ENCODE measurements at regions not wholly inside any gene's neighbourhood (a gene's known extent, or its start where the extent isn't known, plus 50 kb on each side); places are given as distances from the start of the nearest gene placed in this dataset.

GRCh38 chr4:16438986-16439385 lies 212.7 kb upstream of the TAPT1 start:
- H3K27ac Mint-ChIP-seq, result no peak overlapping the region
- no peak overlapping the region for H3K4me3 ChIP-seq (ENCODE audit: low read length in 2 of 2)
- H3K27me3 ChIP-seq (ENCODE audit: insufficient read depth, low read length), result no peaks in the 10 kb centered on the region
- H3K9me3 ChIP-seq (ENCODE audit: control insufficient read depth in 1 of 2, low read length in 2 of 2), result no peaks in the 10 kb centered on the region
- no peak overlapping the region for H3K4me3 Mint-ChIP-seq
- no peaks in the 10 kb centered on the region for H3K4me1 Mint-ChIP-seq
- CTCF ChIA-PET (ENCODE audit: partially characterized antibody), result interaction anchor here (1.4 kb wide), 1 partner anchor 39 kb away, joined by 3 read pairs; no protein-coding TSS in a partner anchor
- DNase-seq, result no peak
- intact Hi-C loops (cut with micrococcal nuclease), result no loop called here
- no peaks in the 10 kb centered on the region for H3K4me1 ChIP-seq (ENCODE audit: insufficient read depth, low read length)
- H3K36me3 ChIP-seq (ENCODE audit: insufficient read depth, low read length), result no peaks in the 10 kb centered on the region
- peaks cover 3 to 32% (median 10%) of the 10 kb centered on the region in 8 donors for H3K9me3 Mint-ChIP-seq
- H3K27ac ChIP-seq (ENCODE audit: low read depth, low read length), result no peak overlapping the region
- no peaks in the 10 kb centered on the region for H3K36me3 Mint-ChIP-seq
- POLR2A ChIA-PET (ENCODE audit: partially characterized antibody), result no interaction called here
- peaks cover 3% of the 10 kb centered on the region in 2 donors for H3K27me3 Mint-ChIP-seq

DNA sequence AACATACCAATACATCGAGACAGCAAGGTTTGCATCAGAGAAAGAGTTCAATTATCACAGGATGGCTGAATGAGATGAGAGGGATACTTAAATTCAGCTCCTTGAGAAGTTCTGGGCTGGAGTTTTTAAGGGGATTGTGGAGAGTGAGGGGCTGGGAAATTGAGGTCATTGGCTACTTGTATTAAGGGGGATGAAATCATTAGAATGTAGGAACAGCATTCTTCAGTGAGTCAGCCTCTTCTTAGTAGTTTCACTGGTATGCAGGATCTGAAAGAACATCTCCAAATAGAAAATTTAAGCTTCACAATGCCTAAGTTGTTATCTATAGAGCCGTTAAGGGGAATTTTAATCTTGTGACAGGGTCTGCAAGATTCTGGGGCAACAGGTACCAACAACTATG lies 211.6 kb upstream of the TAPT1 start:
- Mint-ChIP-seq H3K4me1 (no peaks in the 10 kb centered on the region), H3K27me3 (peaks cover 3% of the 10 kb centered on the region in 2 donors), H3K27ac (no peak overlapping the region), H3K4me3 (no peak overlapping the region), H3K36me3 (no peaks in the 10 kb centered on the region), H3K9me3 (peaks cover 3 to 32% (median 10%) of the 10 kb centered on the region in 8 donors)
- no peaks in the 10 kb centered on the region for H3K9me3 ChIP-seq (ENCODE audit: control insufficient read depth in 1 of 2, low read length in 2 of 2)
- H3K27me3 ChIP-seq (ENCODE audit: insufficient read depth, low read length), result no peaks in the 10 kb centered on the region
- intact Hi-C loops (cut with micrococcal nuclease), result no loop called here
- CTCF ChIA-PET (ENCODE audit: partially characterized antibody), result interaction anchor here (1.4 kb wide), 1 partner anchor 40 kb away, joined by 3 read pairs; no protein-coding TSS in a partner anchor
- no peak for DNase-seq
- no peaks in the 10 kb centered on the region for H3K36me3 ChIP-seq (ENCODE audit: insufficient read depth, low read length)
- H3K4me3 ChIP-seq (ENCODE audit: low read length in 2 of 2), result no peak overlapping the region
- H3K27ac ChIP-seq (ENCODE audit: low read depth, low read length), result no peak overlapping the region
- POLR2A ChIA-PET (ENCODE audit: partially characterized antibody), result no interaction called here
- no peaks in the 10 kb centered on the region for H3K4me1 ChIP-seq (ENCODE audit: insufficient read depth, low read length)

DNA sequence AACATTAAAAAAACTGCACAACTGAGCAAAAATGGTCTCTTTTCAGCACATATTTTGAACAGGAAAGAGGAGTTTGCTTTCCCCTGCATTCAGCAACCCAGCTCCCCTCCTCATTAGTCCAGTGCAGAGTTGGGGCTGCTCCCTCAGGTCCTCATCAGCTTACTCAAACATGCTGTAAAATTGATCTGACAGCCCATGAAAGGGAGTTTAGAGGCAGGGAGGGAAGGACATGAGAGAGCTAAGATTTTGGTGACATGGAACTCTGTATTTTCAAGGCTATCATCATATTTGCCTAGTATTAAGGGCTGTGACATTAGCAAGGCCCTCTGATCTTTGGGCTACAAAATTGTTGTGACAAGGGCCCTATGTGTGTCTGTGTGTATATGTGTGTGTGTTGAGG lies 205.6 kb upstream of the TAPT1 start:
- Mint-ChIP-seq H3K4me1 (no peaks in the 10 kb centered on the region), H3K4me3 (no peak overlapping the region), H3K27me3 (peaks cover 0 to 6% of the 10 kb centered on the region in 2 donors), H3K9me3 (peaks cover 0 to 16% (median 2%) of the 10 kb centered on the region in 8 donors), H3K36me3 (no peaks in the 10 kb centered on the region), H3K27ac (no peak overlapping the region)
- H3K36me3 ChIP-seq (ENCODE audit: insufficient read depth, low read length), result no peaks in the 10 kb centered on the region
- no peaks in the 10 kb centered on the region for H3K4me1 ChIP-seq (ENCODE audit: insufficient read depth, low read length)
- intact Hi-C loops (cut with micrococcal nuclease), result no loop called here
- no peaks in the 10 kb centered on the region for H3K9me3 ChIP-seq (ENCODE audit: control insufficient read depth in 1 of 2, low read length in 2 of 2)
- ChIA-PET POLR2A (ENCODE audit: partially characterized antibody) (no interaction called here), CTCF (ENCODE audit: partially characterized antibody) (interaction anchor here (1.4 kb wide), 1 partner anchor 13 kb away, joined by 5 read pairs; no protein-coding TSS in a partner anchor)
- no peaks in the 10 kb centered on the region for H3K27me3 ChIP-seq (ENCODE audit: insufficient read depth, low read length)
- no peak for DNase-seq
- H3K4me3 ChIP-seq (ENCODE audit: low read length in 2 of 2), result no peak overlapping the region
- H3K27ac ChIP-seq (ENCODE audit: low read depth, low read length), result no peak overlapping the region

DNA sequence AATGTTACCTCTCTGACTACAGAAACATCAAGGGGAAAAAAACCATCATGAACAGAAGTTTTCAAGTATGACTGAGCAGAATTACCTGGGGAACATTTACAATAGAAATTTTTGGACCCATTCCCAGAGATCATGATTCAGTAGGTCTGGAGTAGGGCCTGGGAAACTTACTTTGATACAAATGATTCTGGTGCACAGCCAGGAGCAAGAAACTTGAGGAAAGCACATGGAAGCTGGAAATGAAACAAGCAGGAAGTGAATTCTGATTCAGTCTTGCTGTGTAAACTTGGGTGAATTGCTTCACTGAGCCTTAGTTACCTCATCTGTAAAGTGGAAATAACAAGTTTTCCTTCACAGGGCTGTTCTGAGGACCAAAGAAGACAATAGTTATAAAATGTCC lies 192.5 kb upstream of the TAPT1 start:
- Histone ChIP-seq H3K27me3 (ENCODE audit: insufficient read depth, low read length) (no peaks in the 10 kb centered on the region), H3K4me3 (ENCODE audit: low read length in 2 of 2) (no peak overlapping the region), H3K9me3 (ENCODE audit: control insufficient read depth in 1 of 2, low read length in 2 of 2) (no peaks in the 10 kb centered on the region), H3K36me3 (ENCODE audit: insufficient read depth, low read length) (no peaks in the 10 kb centered on the region), H3K27ac (ENCODE audit: low read depth, low read length) (no peak overlapping the region), H3K4me1 (ENCODE audit: insufficient read depth, low read length) (no peaks in the 10 kb centered on the region)
- no peak overlapping the region for H3K27ac Mint-ChIP-seq
- H3K4me3 Mint-ChIP-seq, result no peak overlapping the region
- H3K4me1 Mint-ChIP-seq, result no peaks in the 10 kb centered on the region
- POLR2A ChIA-PET (ENCODE audit: partially characterized antibody), result no interaction called here
- intact Hi-C loops (cut with micrococcal nuclease), result no loop called here
- no peaks in the 10 kb centered on the region for H3K36me3 Mint-ChIP-seq
- no peak for DNase-seq
- peaks cover 0 to 11% (median 2%) of the 10 kb centered on the region in 8 donors for H3K9me3 Mint-ChIP-seq
- peaks cover 0 to 1% of the 10 kb centered on the region in 2 donors for H3K27me3 Mint-ChIP-seq
- CTCF ChIA-PET (ENCODE audit: partially characterized antibody), result no interaction called here

- Histone ChIP-seq H3K9me3 (ENCODE audit: control insufficient read depth in 1 of 2, low read length in 2 of 2) (no peaks in the 10 kb centered on the region), H3K4me3 (ENCODE audit: low read length in 2 of 2) (no peak overlapping the region), H3K27me3 (ENCODE audit: insufficient read depth, low read length) (no peaks in the 10 kb centered on the region), H3K4me1 (ENCODE audit: insufficient read depth, low read length) (no peaks in the 10 kb centered on the region), H3K36me3 (ENCODE audit: insufficient read depth, low read length) (no peaks in the 10 kb centered on the region), H3K27ac (ENCODE audit: low read depth, low read length) (no peak overlapping the region)
- H3K9me3 Mint-ChIP-seq, result peaks cover 0 to 11% (median 4%) of the 10 kb centered on the region in 8 donors
- DNase-seq, result no peak
- CTCF ChIA-PET (ENCODE audit: partially characterized antibody), result no interaction called here
- peaks cover 0 to 2% of the 10 kb centered on the region in 2 donors for H3K27me3 Mint-ChIP-seq
- H3K4me3 Mint-ChIP-seq, result no peak overlapping the region
- no peaks in the 10 kb centered on the region for H3K4me1 Mint-ChIP-seq
- intact Hi-C loops (cut with micrococcal nuclease), result no loop called here
- POLR2A ChIA-PET (ENCODE audit: partially characterized antibody), result no interaction called here
- no peak overlapping the region for H3K27ac Mint-ChIP-seq
- no peaks in the 10 kb centered on the region for H3K36me3 Mint-ChIP-seq
These were observed 190.9 kb upstream of the TAPT1 start for GRCh38 chr4:16417198-16417597.

DNA sequence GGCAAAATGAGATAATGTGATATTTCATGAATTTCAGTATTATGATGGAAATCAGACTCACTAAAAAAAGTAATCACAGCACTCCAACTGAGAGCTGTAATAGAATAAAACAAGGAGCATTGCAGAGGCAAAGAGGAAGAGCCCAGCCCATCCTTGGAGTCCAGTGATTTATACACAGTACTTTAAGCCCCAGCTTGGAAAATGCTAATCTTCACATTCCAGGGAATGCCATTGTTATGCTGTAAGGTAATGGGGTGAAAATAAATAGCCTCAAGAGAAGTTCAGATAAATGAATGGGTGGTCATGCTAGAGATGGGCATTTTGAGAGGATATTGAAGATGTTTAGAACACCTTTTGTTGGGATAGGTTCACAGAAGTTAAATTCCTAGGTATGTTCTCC lies 190.3 kb upstream of the TAPT1 start:
- Histone ChIP-seq H3K27me3 (ENCODE audit: insufficient read depth, low read length) (no peaks in the 10 kb centered on the region), H3K9me3 (ENCODE audit: control insufficient read depth in 1 of 2, low read length in 2 of 2) (no peaks in the 10 kb centered on the region), H3K4me3 (ENCODE audit: low read length in 2 of 2) (no peak overlapping the region), H3K36me3 (ENCODE audit: insufficient read depth, low read length) (no peaks in the 10 kb centered on the region), H3K27ac (ENCODE audit: low read depth, low read length) (no peak overlapping the region), H3K4me1 (ENCODE audit: insufficient read depth, low read length) (no peaks in the 10 kb centered on the region)
- CTCF ChIA-PET (ENCODE audit: partially characterized antibody), result no interaction called here
- Mint-ChIP-seq H3K4me3 (no peak overlapping the region), H3K4me1 (no peaks in the 10 kb centered on the region), H3K36me3 (no peaks in the 10 kb centered on the region), H3K9me3 (peaks cover 0 to 11% (median 5%) of the 10 kb centered on the region in 8 donors), H3K27ac (no peak overlapping the region), H3K27me3 (peaks cover 0 to 2% of the 10 kb centered on the region in 2 donors)
- intact Hi-C loops (cut with micrococcal nuclease), result no loop called here
- DNase-seq, result no peak
- POLR2A ChIA-PET (ENCODE audit: partially characterized antibody), result no interaction called here

DNA sequence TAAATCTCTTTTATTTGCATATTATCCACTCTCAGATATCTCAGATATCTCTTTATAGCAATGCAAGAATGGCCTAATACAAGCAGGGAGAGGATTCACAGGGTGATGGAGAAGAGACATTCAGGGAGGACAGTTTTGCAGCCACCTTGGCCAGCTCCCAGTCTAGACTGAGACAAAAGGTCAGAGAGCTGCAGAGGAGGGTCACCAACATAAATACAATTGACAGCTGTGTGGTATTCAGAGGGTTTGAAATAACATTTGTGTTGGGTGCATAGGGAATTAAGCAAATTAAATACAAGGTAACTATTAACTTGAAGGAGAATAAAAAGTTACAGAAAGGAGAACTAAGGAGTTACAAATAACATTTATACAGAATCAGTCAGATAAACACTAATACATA lies 189.5 kb upstream of the TAPT1 start:
- Mint-ChIP-seq H3K27me3 (peaks cover under 1 to 2% of the 10 kb centered on the region in 2 donors), H3K4me3 (no peak overlapping the region), H3K9me3 (peaks cover 0 to 7% (median 4%) of the 10 kb centered on the region in 8 donors), H3K27ac (no peak overlapping the region), H3K4me1 (no peaks in the 10 kb centered on the region), H3K36me3 (no peaks in the 10 kb centered on the region)
- Histone ChIP-seq H3K36me3 (ENCODE audit: insufficient read depth, low read length) (no peaks in the 10 kb centered on the region), H3K9me3 (ENCODE audit: control insufficient read depth in 1 of 2, low read length in 2 of 2) (no peaks in the 10 kb centered on the region), H3K27ac (ENCODE audit: low read depth, low read length) (no peak overlapping the region), H3K4me3 (ENCODE audit: low read length in 2 of 2) (no peak overlapping the region), H3K4me1 (ENCODE audit: insufficient read depth, low read length) (no peaks in the 10 kb centered on the region), H3K27me3 (ENCODE audit: insufficient read depth, low read length) (no peaks in the 10 kb centered on the region)
- ChIA-PET CTCF (ENCODE audit: partially characterized antibody) (no interaction called here), POLR2A (ENCODE audit: partially characterized antibody) (no interaction called here)
- no peak for DNase-seq
- intact Hi-C loops (cut with micrococcal nuclease), result no loop called here

Measured in CD4-positive, alpha-beta memory T cell (primary cell).